Natural killer cell (primary cell): ENCODE measurements at regions not wholly inside any gene's neighbourhood (a gene's known extent, or its start where the extent isn't known, plus 50 kb on each side); places are given as distances from the start of the nearest gene placed in this dataset.

Experiments
- ATAC-seq, 3 donors: fragments of 150-1000 bp in 2 of 3; fragments of 200-7000 bp in 1 of 3; cut with Tn5 transposase; 1 replicate in 1 of 3; 2 replicates in 2 of 3; pipeline ENCODE4 v1.10.0; 2021; ENCODE audit warnings: mild to moderate bottlenecking in 2 of 3, moderate library complexity in 2 of 3
- DNase-seq, 2 donors: peaks; one replicate each; pipeline versions ENCODE4 v3.0.0 to v3.0.0-alpha.2; 2013 to 2021; ENCODE audit warnings: mixed read lengths in 1 of 2
- H3K27ac ChIP-seq: one replicate; pipeline ENCODE4 v1.5.1; 2013; ENCODE audit warnings: mild to moderate bottlenecking, low read length
- H3K27me3 ChIP-seq: one replicate; pipeline ENCODE4 v1.6.1; 2013; ENCODE audit warnings: low read length; ENCODE audit not compliant: control insufficient read depth, insufficient read depth
- H3K36me3 ChIP-seq: one replicate; pipeline ENCODE4 v1.6.1; 2013; ENCODE audit warnings: low read length; ENCODE audit not compliant: control insufficient read depth, insufficient read depth
- H3K4me1 ChIP-seq: one replicate; pipeline ENCODE4 v1.6.1; 2013; ENCODE audit warnings: low read length; ENCODE audit not compliant: control insufficient read depth, insufficient read depth
- H3K4me3 ChIP-seq: one replicate; pipeline ENCODE4 v1.5.1; 2013; ENCODE audit warnings: low read length
- H3K9me3 ChIP-seq: one replicate; pipeline ENCODE4 v1.6.1; 2013; ENCODE audit warnings: low read length; ENCODE audit not compliant: control insufficient read depth, insufficient read depth
- H3K27ac Mint-ChIP-seq, 2 donors: one replicate each; pipeline ENCODE4 v1.8.0; 2022; ENCODE audit warnings: mild to moderate bottlenecking in 2 of 2, mixed read lengths in 2 of 2, moderate library complexity in 1 of 2
- H3K27me3 Mint-ChIP-seq, 2 donors: one replicate each; pipeline ENCODE4 v1.8.0; 2022; ENCODE audit warnings: low read depth in 2 of 2, mixed read lengths in 2 of 2
- H3K36me3 Mint-ChIP-seq: one replicate; pipeline ENCODE4 v1.8.0; 2022; ENCODE audit warnings: mixed read lengths
- H3K4me1 Mint-ChIP-seq, 2 donors: one replicate each; pipeline ENCODE4 v1.8.0; 2022; ENCODE audit warnings: mixed read lengths in 2 of 2
- H3K4me3 Mint-ChIP-seq: one replicate; pipeline ENCODE4 v1.8.0; 2022; ENCODE audit warnings: mild to moderate bottlenecking, moderate library complexity, mixed read lengths
- H3K9me3 Mint-ChIP-seq, 2 donors: one replicate each; pipeline ENCODE4 v1.8.0; 2022; ENCODE audit warnings: mixed read lengths in 2 of 2
- CTCF ChIP-seq: fragments of 200-600 bp; IDR thresholded peaks from one replicate; pipeline ENCODE4 v1.8.0; 2022; ENCODE audit warnings: antibody characterized with exemption
- WGBS: methylation state at CpG from one replicate; pipeline ENCODE4 v1.1.7; 2013; ENCODE audit warnings: missing lambda C conversion rate; ENCODE audit not compliant: insufficient coverage; 5-methylcytosine and 5-hydroxymethylcytosine counted together
- intact Hi-C: fragments of 100-400 bp; cut with micrococcal nuclease; formaldehyde crosslinking; loops from one replicate; pipeline ENCODE4 v1.14.2; 2022

GRCh38 chr4:59759082-59759825, 1440.9 kb upstream of the ADGRL3 start:
- Histone ChIP-seq H3K27ac (no peak overlapping the region), H3K9me3 (peaks cover 9% of the 10 kb centered on the region), H3K36me3 (no peaks in the 10 kb centered on the region), H3K4me3 (no peak overlapping the region), H3K27me3 (no peaks in the 10 kb centered on the region), H3K4me1 (no peaks in the 10 kb centered on the region)
- no peaks in the 10 kb centered on the region for H3K27me3 Mint-ChIP-seq
- H3K27ac Mint-ChIP-seq = no peak overlapping the region
- WGBS = 87% methylated on average over 9 of the region's 9 CpGs
- no peak overlapping the region for H3K4me3 Mint-ChIP-seq
- H3K36me3 Mint-ChIP-seq = peaks cover 8% of the 10 kb centered on the region
- H3K4me1 Mint-ChIP-seq = no peaks in the 10 kb centered on the region
- no peak for ATAC-seq
- H3K9me3 Mint-ChIP-seq = peaks cover 17 to 29% of the 10 kb centered on the region in 2 donors
- intact Hi-C loops = no loop called here
- no peak for TF ChIP-seq CTCF
- no peak for DNase-seq

- Mint-ChIP-seq H3K4me3 (no peak overlapping the region), H3K36me3 (peaks cover 8% of the 10 kb centered on the region), H3K27me3 (no peaks in the 10 kb centered on the region), H3K4me1 (no peaks in the 10 kb centered on the region), H3K27ac (no peak overlapping the region), H3K9me3 (peaks cover 15 to 30% of the 10 kb centered on the region in 2 donors)
- intact Hi-C loops = no loop called here
- H3K27me3 ChIP-seq = no peaks in the 10 kb centered on the region
- H3K36me3 ChIP-seq = no peaks in the 10 kb centered on the region
- H3K27ac ChIP-seq = no peak overlapping the region
- H3K4me3 ChIP-seq = no peak overlapping the region
- ATAC-seq (no peak), DNase-seq (no peak)
- no CpG with 5 or more reads among the region's 4 CpGs for WGBS
- peaks cover 9% of the 10 kb centered on the region for H3K9me3 ChIP-seq
- no peaks in the 10 kb centered on the region for H3K4me1 ChIP-seq
- no peak for TF ChIP-seq CTCF
Observed at GRCh38 chr4:59762344-59762743, 1437.8 kb upstream of the ADGRL3 start.

- ATAC-seq = no peak
- H3K4me1 ChIP-seq = no peaks in the 10 kb centered on the region
- Mint-ChIP-seq H3K4me3 (no peak overlapping the region), H3K27ac (no peak overlapping the region), H3K36me3 (no peaks in the 10 kb centered on the region), H3K4me1 (no peaks in the 10 kb centered on the region), H3K27me3 (no peaks in the 10 kb centered on the region), H3K9me3 (peaks cover 17% of the 10 kb centered on the region in 2 donors)
- no peaks in the 10 kb centered on the region for H3K9me3 ChIP-seq
- no peak overlapping the region for H3K4me3 ChIP-seq
- H3K27ac ChIP-seq = no peak overlapping the region
- no peaks in the 10 kb centered on the region for H3K36me3 ChIP-seq
- intact Hi-C loops = no loop called here
- no peaks in the 10 kb centered on the region for H3K27me3 ChIP-seq
- DNase-seq = no peak
- no peak for TF ChIP-seq CTCF
Observed at GRCh38 chr4:59770601-59771264, 1429.4 kb upstream of the ADGRL3 start.
